ENCODE measurements at regions not wholly inside any gene's neighbourhood (a gene's known extent, or its start where the extent isn't known, plus 50 kb on each side); places are given as distances from the start of the nearest gene placed in this dataset.

DNA sequence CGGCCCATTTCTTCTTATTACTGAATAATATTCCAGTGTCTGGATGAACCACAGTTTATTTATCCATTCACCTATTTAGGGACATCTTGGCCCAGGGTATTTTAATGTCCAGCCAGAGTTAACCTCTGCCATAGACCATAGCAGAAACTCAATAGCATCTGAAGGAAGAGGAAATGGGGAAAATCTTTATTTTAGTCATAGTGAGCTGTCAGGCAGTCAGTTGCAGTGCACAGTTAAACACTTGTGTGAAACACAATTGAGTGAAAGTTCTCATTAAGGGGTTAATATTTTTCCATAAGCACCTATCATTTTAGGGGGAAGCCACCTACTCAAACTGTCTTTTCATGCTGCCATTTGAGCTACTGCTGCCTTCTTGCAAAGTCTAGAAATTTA lies 197.3 kb upstream of the PPFIA2 start:
- H3K9me3 ChIP-seq (ENCODE audit: control insufficient read depth, insufficient read depth, low read depth, low read length): no peaks in the 10 kb centered on the region
- no peak overlapping the region for H3K27ac ChIP-seq (ENCODE audit: low read length)
- TF ChIP-seq SIN3A (IDR thresholded peaks at IDR 0.05; ENCODE audit: borderline replicate concordance, insufficient read depth, low read depth, low read length) (no peak), CTCF (IDR thresholded peaks at IDR 0.05) (no peak), REST (IDR thresholded peaks at IDR 0.05; ENCODE audit: insufficient read depth in 1 of 2, low read depth in 2 of 2, low read length in 1 of 2) (no peak), POLR2AphosphoS5 (IDR thresholded peaks at IDR 0.05; ENCODE audit: low read depth, low read length) (no peak), TCF7L2 (IDR thresholded peaks at IDR 0.05; ENCODE audit: low read depth, low read length) (no peak)
- H3K27me3 ChIP-seq (ENCODE audit: control insufficient read depth, insufficient read depth, low read length): no peaks in the 10 kb centered on the region
- POLR2A ChIA-PET: no interaction called here
- no TSS peak for BruUV-seq (replicated peaks)
- ATAC-seq (no peak), DNase-seq (ENCODE audit: low read depth, low spot score) (no peak)
- intact Hi-C loops (cut with micrococcal nuclease; ENCODE audit: unreplicated experiment): no loop called here
- no peaks in the 10 kb centered on the region for H3K36me3 ChIP-seq (ENCODE audit: control insufficient read depth, insufficient read depth, low read length)
- CTCF ChIA-PET: no interaction called here
- H3K4me3 ChIP-seq (ENCODE audit: low read depth in 2 of 2, low read length in 2 of 2): no peak overlapping the region
- in situ Hi-C loops (cut with HindIII; ENCODE audit: low pct_unique_long_range_greater_than_20kb, low sequenced_read_pairs): no loop called here
- H3K4me1 ChIP-seq (ENCODE audit: control insufficient read depth, insufficient read depth, low read length): no peaks in the 10 kb centered on the region

GRCh38 chr12:81953541-81953940 lies 194.4 kb upstream of the PPFIA2 start:
- intact Hi-C loops (cut with micrococcal nuclease; ENCODE audit: unreplicated experiment): no loop called here
- no TSS peak for BruUV-seq (replicated peaks)
- CTCF ChIA-PET: no interaction called here
- DNase-seq (ENCODE audit: low read depth, low spot score) (no peak), ATAC-seq (no peak)
- in situ Hi-C loops (cut with HindIII; ENCODE audit: low pct_unique_long_range_greater_than_20kb, low sequenced_read_pairs): no loop called here
- Histone ChIP-seq H3K36me3 (ENCODE audit: control insufficient read depth, insufficient read depth, low read length) (no peaks in the 10 kb centered on the region), H3K4me1 (ENCODE audit: control insufficient read depth, insufficient read depth, low read length) (no peaks in the 10 kb centered on the region), H3K9me3 (ENCODE audit: control insufficient read depth, insufficient read depth, low read depth, low read length) (no peaks in the 10 kb centered on the region), H3K4me3 (ENCODE audit: low read depth in 2 of 2, low read length in 2 of 2) (no peak overlapping the region), H3K27me3 (ENCODE audit: control insufficient read depth, insufficient read depth, low read length) (no peaks in the 10 kb centered on the region), H3K27ac (ENCODE audit: low read length) (no peak overlapping the region)
- no peak for TF ChIP-seq CTCF (IDR thresholded peaks at IDR 0.05)
- TF ChIP-seq SIN3A (IDR thresholded peaks at IDR 0.05; ENCODE audit: borderline replicate concordance, insufficient read depth, low read depth, low read length): no peak
- no peak for TF ChIP-seq TCF7L2 (IDR thresholded peaks at IDR 0.05; ENCODE audit: low read depth, low read length)
- TF ChIP-seq POLR2AphosphoS5 (IDR thresholded peaks at IDR 0.05; ENCODE audit: low read depth, low read length): no peak
- no peak for TF ChIP-seq REST (IDR thresholded peaks at IDR 0.05; ENCODE audit: insufficient read depth in 1 of 2, low read depth in 2 of 2, low read length in 1 of 2)
- POLR2A ChIA-PET: no interaction called here
